SJSA1 (cell line): ENCODE measurements at regions not wholly inside any gene's neighbourhood (a gene's known extent, or its start where the extent isn't known, plus 50 kb on each side); places are given as distances from the start of the nearest gene placed in this dataset.
"Not testable (repeated sequence)": the region's sequence is repeated elsewhere in the genome, so short reads cannot be mapped to it uniquely, and the experiment has no call there.

Experiments
- DNase-seq, 2 experiments: peaks; one replicate each; pipeline ENCODE4 v3.0.0-alpha.2; 2015 to 2020; ENCODE audit warnings: low spot score in 2 of 2, low read depth in 1 of 2
- H3K27ac ChIP-seq: fragments of 250-450 bp; sonication (Bioruptor Pico); 2 replicates; pipeline ENCODE4 v1.5.1; 2020; ENCODE audit warnings: mild to moderate bottlenecking, moderate library complexity
- H3K27me3 ChIP-seq: fragments of 250-450 bp; sonication (Bioruptor Pico); replicated peaks from 2 replicates; pipeline ENCODE4 v1.5.1; 2020; ENCODE audit warnings: mild to moderate bottlenecking, moderate library complexity
- H3K36me3 ChIP-seq: fragments of 250-450 bp; sonication (Bioruptor Pico); 2 replicates; pipeline ENCODE4 v1.5.1; 2020; ENCODE audit warnings: mild to moderate bottlenecking
- H3K4me1 ChIP-seq: fragments of 250-450 bp; sonication (Bioruptor Pico); replicated peaks from 2 replicates; pipeline ENCODE4 v1.6.1; 2021; ENCODE audit warnings: mild to moderate bottlenecking
- H3K4me3 ChIP-seq: fragments of 250-450 bp; sonication (Bioruptor Pico); 2 replicates; pipeline ENCODE4 v1.5.1; 2020; ENCODE audit warnings: mild to moderate bottlenecking
- H3K9me3 ChIP-seq: fragments of 250-450 bp; sonication (Bioruptor Pico); replicated peaks from 2 replicates; pipeline ENCODE4 v1.5.1; 2020; ENCODE audit warnings: mild to moderate bottlenecking

DNA sequence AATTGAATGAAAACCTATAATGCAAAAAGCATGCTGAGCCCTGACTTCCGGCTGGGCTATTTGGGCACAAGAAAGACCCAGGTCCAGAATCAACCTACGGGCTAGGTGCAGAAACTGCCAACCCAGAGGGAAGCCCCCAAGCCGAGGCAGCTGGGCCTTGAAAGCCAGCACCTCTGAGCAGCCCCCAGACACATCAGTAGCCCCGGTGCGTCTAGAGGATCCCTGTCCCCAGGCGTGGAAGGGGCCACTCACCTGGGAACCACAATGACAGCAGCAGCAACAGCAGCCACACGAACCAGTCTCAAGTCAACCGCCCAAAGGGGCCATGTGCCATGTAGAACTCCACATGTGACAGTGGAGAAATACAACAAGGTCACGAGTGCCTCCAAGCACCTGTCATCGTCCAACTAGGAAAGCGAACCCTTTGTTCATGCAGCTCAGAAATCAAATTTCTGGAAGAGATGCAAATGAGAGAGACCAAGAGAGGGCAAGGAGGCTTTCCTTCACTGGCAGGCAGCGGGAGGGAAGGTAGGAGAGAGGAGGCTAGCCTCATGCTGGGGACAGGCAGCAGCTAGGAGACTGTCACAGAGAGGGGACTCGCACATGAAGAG, 57.5 kb upstream of the CHST15 start:
- Histone ChIP-seq H3K27ac (no peak overlapping the region), H3K27me3 (no peaks in the 10 kb centered on the region), H3K4me1 (peaks cover 33% of the 10 kb centered on the region), H3K9me3 (no peaks in the 10 kb centered on the region), H3K36me3 (no peaks in the 10 kb centered on the region), H3K4me3 (no peak overlapping the region)
- DNase-seq, result no peak

DNA sequence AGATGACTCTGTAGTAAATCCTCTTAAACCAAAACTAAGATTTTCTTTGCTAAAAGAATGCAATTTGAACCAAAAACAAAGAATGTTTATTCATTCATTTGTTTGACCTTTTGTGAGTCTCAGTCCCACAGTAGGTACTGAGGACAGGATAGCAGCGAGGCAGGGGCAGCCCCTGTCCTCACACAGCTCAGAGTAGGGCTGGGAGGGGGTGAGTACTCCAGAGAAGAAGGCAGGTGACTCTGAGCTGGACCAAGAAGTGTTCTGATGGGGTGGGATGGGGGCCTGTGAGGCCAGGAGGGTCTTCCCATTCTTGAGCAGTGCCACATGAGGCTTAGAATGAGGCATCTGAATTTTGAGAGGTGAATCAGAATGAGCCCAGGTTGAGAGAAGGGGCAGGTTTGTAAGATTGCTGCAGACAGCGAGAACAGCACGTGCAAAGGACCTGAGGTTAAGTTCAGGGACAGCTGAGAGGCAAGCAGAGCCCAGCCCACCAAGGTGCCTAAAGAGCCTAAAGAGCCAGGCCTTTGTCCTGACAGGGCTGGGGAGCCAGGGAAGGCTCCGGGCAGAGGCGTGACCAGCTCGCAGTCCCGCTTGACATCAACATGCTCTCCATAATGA, 56.9 kb upstream of the CHST15 start:
- H3K36me3 ChIP-seq, result no peaks in the 10 kb centered on the region
- H3K9me3 ChIP-seq, result no peaks in the 10 kb centered on the region
- H3K27ac ChIP-seq, result no peak overlapping the region
- no peaks in the 10 kb centered on the region for H3K27me3 ChIP-seq
- no peak overlapping the region for H3K4me3 ChIP-seq
- H3K4me1 ChIP-seq, result peaks cover 27% of the 10 kb centered on the region
- no peak for DNase-seq

DNA sequence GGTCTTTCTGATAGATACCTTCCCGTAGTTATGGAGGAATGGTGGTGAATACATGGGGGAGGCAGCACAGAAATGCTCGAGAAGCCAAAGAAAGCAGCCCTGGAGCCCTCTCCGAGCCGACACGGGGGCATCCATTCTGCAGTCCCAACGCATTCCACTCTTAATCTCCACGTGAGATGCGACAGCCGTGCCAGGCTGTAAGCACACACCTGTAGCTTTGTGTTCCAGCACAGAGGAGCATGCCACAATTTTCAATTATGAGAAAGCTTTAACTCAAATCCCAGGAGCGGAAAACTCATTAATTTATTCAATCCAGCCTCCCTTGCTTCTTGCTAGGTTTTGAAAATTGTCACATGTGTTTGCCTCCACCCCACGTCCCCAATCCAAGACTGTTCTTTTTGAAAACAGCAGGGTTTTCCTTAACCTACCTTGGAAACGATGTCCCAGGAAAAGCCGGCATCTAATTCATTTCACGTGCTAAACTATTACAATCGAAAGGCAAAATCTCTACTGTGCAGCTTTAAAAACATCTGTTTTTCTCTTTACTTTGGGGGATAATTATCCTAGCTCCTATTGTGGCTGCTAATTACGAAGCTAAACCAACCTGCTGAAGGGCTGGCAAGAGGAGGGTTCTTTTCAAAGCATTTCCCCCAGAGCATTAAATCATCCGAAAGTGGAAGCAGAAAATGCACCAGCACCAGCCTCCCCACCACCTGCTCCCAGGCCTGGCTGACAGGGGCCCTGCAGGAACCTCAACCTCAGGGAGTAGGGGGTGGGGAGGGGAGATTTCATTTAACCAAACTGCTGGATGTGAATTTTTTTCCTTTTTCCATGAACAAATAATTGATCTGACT, 56.0 kb upstream of the CHST15 start:
- H3K27me3 ChIP-seq, result no peaks in the 10 kb centered on the region
- no peak overlapping the region for H3K27ac ChIP-seq
- no peak for DNase-seq
- no peak overlapping the region for H3K4me3 ChIP-seq
- H3K36me3 ChIP-seq, result no peaks in the 10 kb centered on the region
- peaks cover 27% of the 10 kb centered on the region for H3K4me1 ChIP-seq
- H3K9me3 ChIP-seq, result no peaks in the 10 kb centered on the region

DNA sequence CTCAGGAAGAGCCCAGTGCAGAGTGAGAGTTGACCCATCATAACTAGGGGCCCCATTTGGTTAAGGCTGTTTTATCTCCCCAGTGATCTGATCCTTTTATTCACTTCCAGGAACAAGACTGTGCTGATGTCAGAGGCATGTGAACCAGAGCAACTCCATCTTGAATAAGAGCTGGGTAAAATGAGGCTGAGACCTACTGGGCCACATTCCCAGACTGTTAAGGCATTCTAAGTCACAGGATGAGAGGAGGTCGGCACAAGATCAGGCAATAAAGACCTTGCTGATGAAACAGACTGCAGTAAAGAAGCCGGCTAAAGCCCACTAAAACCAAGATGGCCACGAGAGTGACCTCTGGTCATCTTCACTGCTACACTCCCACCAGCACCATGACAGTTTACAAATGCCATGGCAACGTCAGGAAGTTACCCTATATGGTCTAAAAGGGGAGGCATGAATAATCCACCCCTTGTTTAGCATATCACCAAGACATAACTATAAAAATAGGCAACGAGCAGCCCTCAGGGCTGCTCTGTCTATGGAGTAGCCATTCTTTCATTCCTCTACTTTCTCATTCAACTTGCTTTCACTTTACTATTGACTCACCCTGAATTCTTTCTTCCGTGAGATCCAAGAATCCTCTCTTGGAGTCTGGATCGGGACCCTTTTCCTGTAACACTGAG, 55.3 kb upstream of the CHST15 start:
- not testable (repeated sequence) for DNase-seq, H3K27ac ChIP-seq

DNA sequence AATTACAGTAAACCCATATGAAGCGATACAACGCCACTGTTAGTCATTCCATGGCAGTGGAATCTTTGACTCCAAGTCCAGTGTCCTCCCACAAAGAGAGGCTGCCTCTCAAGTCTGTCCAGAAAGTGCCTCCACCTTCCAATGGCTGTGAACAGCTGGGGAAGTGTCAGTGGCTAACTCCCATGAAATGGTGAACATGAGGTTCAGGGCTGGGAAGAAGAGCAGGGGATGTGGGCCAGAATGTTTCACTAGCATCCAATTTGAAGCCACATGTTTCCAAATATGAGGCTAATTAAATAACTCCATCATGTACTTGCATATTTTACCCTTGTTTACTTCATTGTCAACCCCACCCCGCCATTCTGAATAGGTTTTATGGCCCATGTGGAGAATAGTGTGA, 53.1 kb upstream of the CHST15 start:
- Histone ChIP-seq H3K9me3 (0 out of 2 replicates have a peak, but pooled peaks cover 4% of the 10 kb centered on the region), H3K4me1 (no peaks in the 10 kb centered on the region; the same call in 1 of the 2 replicates), H3K27ac (no peak overlapping the region), H3K27me3 (no peaks in the 10 kb centered on the region), H3K36me3 (no peaks in the 10 kb centered on the region), H3K4me3 (no peak overlapping the region)
- no peak for DNase-seq

More for the DNA sequence above, 55.3 kb upstream of the CHST15 start:
- H3K4me3 ChIP-seq, H3K36me3 ChIP-seq, H3K27me3 ChIP-seq, H3K9me3 ChIP-seq: not testable (repeated sequence)
- H3K4me1 ChIP-seq, result peaks cover 21% of the 10 kb centered on the region

DNA sequence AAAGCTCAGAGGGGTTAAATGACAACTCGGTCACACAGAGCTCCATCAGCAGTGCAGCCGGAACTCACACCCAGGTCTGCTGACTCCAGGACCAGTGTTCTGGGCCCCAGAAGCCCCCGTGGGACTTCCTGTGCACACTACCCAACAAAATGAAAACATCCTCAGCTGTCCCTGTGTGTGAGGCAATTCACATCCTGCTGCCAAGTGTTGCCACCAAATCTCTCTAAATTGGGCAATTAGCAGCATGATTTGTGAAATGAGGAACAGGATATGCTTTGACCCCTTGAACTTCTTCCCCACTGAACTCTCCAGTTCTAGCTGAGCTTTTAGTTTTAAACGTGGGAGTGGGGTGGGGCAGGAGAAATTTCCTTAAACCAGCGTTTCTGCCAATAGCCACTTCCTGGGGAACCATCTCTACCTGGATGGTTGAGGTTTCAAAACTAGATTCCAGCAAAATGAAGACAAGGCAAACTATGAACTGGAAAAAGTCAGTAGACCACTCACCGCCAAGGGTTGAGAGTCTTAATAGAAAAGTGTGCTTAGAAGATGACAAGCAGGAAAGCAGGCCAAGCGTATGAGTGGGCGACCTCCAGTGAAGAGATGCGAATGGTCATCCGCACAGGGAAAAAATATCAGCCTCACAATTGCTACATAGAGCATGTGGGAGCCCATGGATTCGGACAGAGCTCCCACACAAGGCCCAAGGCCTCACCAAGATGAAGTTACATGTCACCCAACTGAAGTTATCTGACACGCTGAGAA, 51.9 kb upstream of the CHST15 start:
- Histone ChIP-seq H3K27ac (no peak overlapping the region), H3K4me1 (no peaks in the 10 kb centered on the region), H3K9me3 (0 out of 2 replicates have a peak, but pooled peaks cover 4% of the 10 kb centered on the region), H3K27me3 (no peaks in the 10 kb centered on the region), H3K4me3 (no peak overlapping the region), H3K36me3 (no peaks in the 10 kb centered on the region)
- no peak for DNase-seq

DNA sequence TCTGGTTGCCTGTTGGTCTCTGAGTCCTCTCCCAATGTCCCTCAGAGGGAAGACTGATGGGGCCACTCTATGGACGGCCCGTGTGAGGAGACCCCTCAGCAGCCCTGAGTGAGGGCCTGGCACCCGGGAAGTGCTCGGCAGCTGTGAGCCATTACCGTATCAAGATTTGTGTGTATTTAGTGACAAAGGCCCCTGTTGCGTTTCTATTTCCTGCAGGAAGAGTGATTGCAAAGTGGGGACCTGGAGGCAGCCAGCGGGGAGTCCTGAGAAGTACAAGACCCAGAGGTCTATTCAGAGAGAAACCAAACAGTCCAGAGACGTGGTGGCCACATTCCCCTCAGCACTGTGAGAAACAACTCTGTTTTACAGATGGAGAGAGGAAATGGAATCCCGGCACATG, 51.1 kb upstream of the CHST15 start:
- Histone ChIP-seq H3K27ac (no peak overlapping the region), H3K9me3 (0 out of 2 replicates have a peak, but pooled peaks cover 4% of the 10 kb centered on the region), H3K36me3 (no peaks in the 10 kb centered on the region), H3K27me3 (no peaks in the 10 kb centered on the region), H3K4me3 (no peak overlapping the region), H3K4me1 (no peaks in the 10 kb centered on the region)
- no peak for DNase-seq

DNA sequence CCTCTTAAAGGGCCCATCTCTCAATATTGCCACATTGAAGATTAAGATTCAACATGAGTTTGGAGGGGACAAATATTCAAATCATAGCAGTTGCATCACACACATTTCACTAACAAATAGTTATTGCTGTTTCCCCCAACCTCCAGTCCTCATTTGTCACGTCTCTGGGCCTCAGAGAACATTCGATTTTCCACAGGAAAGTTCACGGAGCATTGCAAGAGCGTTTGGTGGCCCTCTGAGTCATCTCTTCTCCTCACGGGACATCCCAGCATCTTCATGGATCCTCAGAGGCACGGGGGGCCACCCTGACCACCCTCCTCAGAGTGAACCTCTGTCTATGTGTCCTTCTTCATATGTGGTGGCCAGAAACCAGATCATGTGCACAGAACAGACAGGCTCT, 50.3 kb upstream of the CHST15 start:
- H3K4me3 ChIP-seq, result no peak overlapping the region
- H3K27ac ChIP-seq, result no peak overlapping the region
- DNase-seq, result no peak
- H3K4me1 ChIP-seq, result no peaks in the 10 kb centered on the region
- 0 out of 2 replicates have a peak, but pooled peaks cover 4% of the 10 kb centered on the region for H3K9me3 ChIP-seq
- H3K36me3 ChIP-seq, result no peaks in the 10 kb centered on the region
- H3K27me3 ChIP-seq, result no peaks in the 10 kb centered on the region
